ENCODE measurements at regions not wholly inside any gene's neighbourhood (a gene's known extent, or its start where the extent isn't known, plus 50 kb on each side); places are given as distances from the start of the nearest gene placed in this dataset.

DNA sequence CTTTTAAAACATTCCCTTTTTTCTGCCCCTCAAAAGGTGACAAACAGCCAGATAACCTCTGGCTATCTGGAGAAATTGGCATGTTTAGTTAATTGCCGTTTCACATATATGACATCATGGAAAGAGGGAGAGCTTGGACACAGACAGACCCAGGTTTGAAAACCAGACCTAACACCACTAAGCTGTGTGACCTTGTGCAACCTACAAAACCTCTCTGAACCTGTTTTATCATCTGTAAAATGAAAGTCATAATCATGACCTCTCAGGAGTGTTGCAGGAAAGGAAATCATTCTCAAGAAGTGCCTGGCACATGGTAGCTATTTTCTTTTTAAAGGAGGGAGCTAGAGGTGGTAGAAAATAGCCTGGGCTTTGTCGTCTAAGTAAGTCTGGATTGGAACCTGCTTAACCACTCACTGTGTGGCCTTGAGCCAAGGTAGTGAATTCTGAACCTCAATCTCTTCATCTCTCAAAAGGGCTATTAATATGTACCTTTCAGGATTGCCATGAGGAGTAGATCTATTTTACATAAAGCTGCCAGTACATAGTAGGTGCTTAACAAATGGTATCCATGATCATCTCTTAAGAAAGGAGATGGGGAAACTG lies 363.5 kb downstream of the BCOR start:
- no peak for DNase-seq (ENCODE audit: low read depth in 2 of 2)

- DNase-seq (ENCODE audit: low read depth in 2 of 2), result no peak
These were observed 361.2 kb downstream of the BCOR start for GRCh38 chrX:39736216-39737211.

DNA sequence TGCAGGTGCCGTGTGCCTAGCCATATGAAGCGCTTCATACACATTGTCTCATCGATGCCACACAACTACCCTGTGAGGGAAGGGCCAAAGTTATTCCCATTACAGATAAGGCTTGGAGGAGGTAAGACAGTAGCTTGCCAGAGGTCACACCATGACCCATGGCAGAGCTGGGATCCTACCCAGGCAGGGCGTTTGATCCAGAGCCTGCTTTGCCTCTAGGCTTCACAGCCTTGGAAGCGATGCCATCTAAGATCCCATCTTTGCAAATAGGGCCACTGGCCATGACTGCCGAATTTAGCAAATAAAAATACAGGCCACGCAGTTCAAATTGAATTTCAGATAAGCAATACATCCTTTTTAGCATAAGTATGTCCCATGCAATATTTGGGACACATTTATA lies 358.2 kb downstream of the BCOR start:
- no peak for DNase-seq (ENCODE audit: low read depth in 2 of 2)

DNA sequence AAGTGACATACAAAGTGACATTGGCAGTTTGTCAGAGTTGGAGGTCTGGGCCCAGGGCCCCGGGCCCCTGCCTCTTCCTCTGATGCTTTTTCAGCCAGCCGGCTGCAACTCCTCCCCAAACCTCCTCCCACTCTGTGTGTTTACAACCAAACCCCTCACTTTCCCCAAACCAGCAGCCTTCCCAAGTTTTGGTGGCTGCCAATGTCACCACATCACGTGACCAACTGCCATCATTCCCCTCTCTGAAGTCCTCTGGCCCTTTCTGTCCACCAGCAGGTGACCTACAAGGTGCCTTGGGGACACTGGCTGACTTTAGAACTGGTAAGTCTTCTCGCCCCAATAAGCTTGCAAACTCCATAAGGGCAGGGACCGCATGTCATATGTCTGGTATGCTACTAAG lies 357.7 kb downstream of the BCOR start:
- DNase-seq (ENCODE audit: low read depth in 2 of 2), result no peak

DNA sequence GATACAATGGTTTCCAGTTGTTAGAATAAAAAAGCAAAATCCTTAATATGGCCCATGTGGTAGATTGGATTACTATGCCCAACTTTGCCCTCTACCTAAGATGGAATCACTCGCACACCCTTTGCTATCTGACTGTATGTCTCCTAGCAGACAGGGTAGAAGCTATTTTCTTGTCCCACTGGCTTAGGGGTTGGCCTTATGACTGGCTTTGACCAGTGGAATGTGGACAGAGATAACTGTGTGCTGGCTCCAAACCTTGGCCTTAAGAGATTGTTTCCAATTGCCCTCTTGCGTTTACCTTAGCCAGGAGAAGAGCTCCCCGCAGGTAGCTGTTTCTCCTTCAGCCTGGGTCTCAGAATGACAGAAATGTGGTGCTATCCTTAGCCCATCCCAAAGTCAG lies 355.9 kb downstream of the BCOR start:
- DNase-seq (ENCODE audit: low read depth in 2 of 2), result no peak

GRCh38 chrX:39745818-39746217 lies 351.9 kb downstream of the BCOR start:
- DNase-seq (ENCODE audit: low read depth in 2 of 2), result no peak

- DNase-seq (ENCODE audit: low read depth in 2 of 2), result no peak
These were observed 348.6 kb downstream of the BCOR start for GRCh38 chrX:39749135-39749534.

GRCh38 chrX:39749728-39750127 lies 348.0 kb downstream of the BCOR start:
- DNase-seq (ENCODE audit: low read depth in 2 of 2), result no peak

DNA sequence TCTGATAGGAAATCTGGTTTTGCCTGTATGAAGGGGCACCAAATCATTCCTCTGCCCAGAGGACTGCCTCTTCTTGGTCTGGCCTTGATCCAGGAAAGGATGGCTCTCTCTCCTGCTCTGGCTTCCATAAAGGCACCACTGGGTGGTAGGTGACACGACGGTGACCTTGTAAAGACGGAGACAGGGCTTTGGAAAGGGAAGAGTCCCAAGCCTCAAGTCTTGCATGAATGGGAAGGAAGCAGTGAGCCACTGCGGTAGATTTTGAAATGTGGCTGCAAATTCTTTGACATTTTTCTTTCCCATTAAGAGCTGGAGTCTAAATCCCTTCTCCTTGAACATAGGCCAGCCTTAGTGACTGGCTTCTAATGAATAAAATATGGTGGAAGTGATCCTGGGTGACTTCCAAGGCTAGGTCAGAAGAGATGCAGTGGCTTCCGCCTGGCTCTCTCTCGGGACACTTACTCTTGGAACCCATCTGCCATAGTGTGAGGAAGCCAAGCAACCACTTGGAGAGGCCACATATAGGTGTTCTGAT lies 347.4 kb downstream of the BCOR start:
- no peak for DNase-seq (ENCODE audit: low read depth in 2 of 2)

DNA sequence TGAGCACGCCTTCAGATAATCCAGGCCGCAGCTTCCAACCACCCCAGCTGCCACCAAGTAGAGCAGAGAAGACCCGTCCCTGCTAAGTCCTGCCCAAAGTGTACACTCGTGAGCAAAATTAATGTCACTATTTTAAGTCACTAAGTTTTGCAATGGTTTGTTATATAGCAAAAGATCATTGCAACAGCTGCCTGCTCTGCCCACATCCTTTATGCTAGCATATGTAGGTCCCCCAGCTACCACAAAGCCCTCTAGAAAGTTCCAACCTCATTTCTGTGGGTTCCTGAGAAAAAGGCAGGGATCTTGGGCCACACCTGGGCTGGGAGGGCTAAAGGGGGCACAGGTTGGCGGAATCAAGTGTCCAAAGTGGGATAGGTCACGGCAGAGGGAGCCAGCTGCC lies 346.9 kb downstream of the BCOR start:
- DNase-seq (ENCODE audit: low read depth in 2 of 2), result no peak

- no peak for DNase-seq (ENCODE audit: low read depth in 2 of 2)
These were observed 344.9 kb downstream of the BCOR start for GRCh38 chrX:39752815-39753214.

GRCh38 chrX:39753293-39753996 lies 344.3 kb downstream of the BCOR start:
- no peak for DNase-seq (ENCODE audit: low read depth in 2 of 2)

DNA sequence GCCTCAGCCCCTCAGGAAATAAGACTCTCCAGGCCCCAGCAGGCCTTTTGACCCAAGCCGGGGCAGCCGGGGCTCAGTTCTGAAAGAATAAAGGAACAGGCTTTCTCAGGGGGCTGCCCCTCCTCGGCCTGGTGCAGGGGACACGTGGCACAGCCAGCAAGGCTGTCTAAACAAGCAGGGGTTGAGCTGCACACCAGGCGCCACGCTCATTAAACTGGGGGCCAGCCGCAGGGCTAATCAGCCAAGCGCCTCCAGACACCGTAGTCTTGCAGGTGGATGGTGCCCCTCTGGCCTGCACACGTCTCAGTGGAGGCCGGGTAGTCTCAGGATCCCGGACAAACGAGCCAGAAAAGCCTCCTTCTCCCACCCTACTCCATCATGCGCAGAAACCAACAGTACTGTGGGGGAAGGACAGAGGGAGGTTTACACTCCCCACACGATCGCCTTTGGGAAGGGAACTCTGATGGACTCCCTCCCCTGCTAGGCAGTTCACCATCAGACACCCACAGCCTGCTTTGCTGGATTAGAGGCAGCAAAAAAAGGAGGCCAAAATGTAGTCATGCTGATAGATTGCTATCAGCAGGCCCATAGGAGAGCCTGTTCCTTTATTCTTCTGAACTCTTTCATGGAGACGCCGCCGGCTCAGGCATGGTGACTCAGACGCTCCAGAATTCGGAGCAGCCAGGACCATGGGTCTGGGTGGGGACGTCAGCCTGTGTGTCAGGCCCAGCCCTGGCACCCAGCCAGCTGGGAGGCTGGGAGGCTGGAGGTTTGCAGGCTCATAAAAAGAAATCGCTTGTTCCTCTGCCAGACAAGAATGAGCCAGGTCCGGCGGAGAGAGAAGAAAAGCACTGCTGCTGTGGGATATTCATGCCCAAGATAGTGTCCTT lies 342.4 kb downstream of the BCOR start:
- DNase-seq (ENCODE audit: low read depth in 2 of 2), result no peak

- no peak for DNase-seq (ENCODE audit: low read depth in 2 of 2)
These were observed 341.5 kb downstream of the BCOR start for GRCh38 chrX:39756086-39756883.

DNA sequence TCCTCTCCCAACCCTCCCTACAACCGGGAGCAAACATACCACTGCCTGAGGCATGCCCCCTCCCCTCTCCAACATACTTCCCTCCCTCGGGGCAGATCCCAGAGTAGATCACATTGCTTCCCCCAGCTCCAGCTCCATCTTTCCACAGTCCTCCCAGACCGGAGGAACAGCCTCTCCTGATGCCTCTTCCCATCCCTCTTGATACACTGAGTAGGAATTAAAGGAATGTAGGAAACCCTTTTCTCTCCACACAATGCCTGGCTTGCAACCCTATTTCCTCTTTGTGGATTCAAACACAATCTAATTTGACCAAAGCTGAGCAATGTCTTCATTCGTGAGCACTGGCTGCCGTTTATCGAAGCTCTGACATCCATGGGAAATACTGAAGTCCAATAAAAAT lies 339.8 kb downstream of the BCOR start:
- DNase-seq (ENCODE audit: low read depth in 2 of 2), result no peak

DNA sequence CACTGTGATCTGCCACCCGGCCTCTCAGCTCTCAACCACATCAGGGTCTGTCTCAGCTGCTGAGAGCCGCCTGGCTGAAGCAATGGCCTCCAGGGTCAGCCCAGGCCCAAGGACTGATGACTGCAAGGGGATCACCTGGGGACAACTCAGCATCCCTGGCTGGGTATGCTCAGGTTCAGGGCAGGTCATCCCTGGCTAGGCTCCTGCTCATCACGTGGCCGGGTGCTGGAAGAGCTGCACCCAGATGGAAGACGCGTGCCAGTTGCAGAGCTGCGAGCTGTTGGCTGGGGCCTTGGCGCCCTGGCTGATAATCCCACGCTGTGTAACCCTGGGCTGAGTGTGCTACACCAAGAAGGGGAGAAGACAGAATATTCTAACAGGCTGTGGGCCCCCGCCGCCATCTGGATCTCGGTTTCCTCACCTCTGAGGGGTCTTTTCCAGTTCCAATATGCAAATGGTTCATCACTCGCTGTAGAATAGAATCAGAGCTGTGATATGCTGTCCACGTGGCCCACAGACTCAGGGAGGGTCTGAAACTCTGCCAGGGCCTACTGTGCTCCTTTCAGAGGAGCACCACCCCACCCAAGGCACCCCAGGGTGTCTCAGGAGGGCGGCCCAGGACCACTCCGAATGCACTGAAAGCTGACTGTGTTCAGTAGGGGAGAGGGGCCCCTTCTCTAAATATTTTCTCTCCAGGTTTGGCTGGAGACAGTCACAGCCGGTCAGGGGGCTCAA lies 338.8 kb downstream of the BCOR start:
- DNase-seq (ENCODE audit: low read depth in 2 of 2), result no peak

DNA sequence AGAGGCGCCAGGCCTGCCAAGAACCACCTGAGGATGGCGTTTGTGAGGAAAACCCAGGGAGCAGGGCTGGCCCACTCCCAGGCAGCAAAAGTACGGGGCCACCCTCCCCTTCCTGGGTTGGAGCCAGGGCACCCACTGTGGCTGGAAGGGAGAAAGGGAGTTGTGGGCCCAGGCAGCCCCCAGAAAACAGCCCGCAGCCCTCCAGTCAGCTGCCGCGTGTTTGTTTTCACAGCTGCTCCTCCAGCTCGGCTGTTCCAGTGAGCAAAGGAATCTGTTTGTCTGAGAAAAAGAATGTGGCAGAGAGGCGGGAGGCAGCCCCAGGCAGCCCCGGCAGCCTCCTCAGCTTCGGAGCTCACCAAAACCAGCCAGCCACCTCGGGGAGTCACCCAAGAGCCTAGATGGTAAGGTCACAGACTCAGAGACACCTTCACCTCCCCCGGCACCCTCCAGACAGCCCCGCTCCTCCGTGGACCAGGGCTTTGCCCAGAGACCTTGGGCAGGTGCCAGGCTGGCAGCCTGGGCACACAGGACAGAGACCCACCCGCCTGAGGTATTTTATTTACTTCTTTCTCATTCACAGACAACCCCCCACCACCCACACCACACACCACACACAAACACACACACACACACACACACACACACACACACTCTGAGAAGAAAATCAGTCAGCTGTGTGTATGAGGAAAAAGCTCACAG lies 338.1 kb downstream of the BCOR start:
- DNase-seq (ENCODE audit: low read depth in 2 of 2), result no peak

- DNase-seq (ENCODE audit: low read depth in 2 of 2), result no peak
These were observed 336.8 kb downstream of the BCOR start for GRCh38 chrX:39760930-39761329.

DNA sequence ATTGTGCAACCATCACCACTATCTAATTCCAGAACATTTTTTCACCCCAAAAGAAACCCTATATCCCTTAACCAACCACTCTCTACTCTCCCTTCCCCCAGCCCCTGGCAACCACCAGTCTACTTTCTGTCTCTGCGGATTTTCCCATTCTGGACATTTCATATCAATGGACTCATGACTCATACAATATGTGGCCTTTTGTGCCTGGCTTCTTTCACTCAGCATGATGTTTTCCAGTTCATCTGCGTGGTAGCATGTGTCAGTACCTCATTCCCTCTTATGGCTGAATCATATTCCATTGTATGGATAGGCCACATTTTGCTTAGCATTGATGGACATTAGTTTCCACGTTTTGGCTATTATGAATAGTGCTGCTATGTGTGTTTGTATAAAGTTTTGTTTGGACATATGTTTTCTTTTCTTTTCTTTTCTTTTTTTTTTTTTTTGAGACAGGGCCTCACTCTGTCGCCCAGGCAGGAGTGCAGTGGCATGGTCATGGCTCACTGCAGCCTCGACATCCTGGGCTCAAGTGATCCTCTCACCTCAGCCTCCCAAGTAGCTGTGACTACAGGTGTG lies 335.4 kb downstream of the BCOR start:
- DNase-seq (ENCODE audit: low read depth in 2 of 2), result no peak

Data from activated CD4-positive, alpha-beta T cell treated with anti-CD3 and anti-CD28 coated beads for 24 hours (primary cell).